WTC11 (cell line): ENCODE measurements at regions not wholly inside any gene's neighbourhood (a gene's known extent, or its start where the extent isn't known, plus 50 kb on each side); places are given as distances from the start of the nearest gene placed in this dataset.

ENCODE experiments used
- ATAC-seq: fragments of 200-7000 bp; cut with Tn5 transposase; 2 replicates; pipeline ENCODE4 v1.10.0; 2021; ENCODE audit warnings: mild to moderate bottlenecking, moderate library complexity
- CTCF ChIA-PET: fragments of 300-600 bp; sonication (Branson Sonifier 250); formaldehyde crosslinking; loops from one replicate; lab custom pipeline; 2021; ENCODE audit warnings: antibody characterized with exemption; lab: Charles Lee
- POLR2A ChIA-PET: fragments of 350-600 bp; sonication (Branson Sonifier 250); formaldehyde crosslinking; loops from one replicate; lab custom pipeline; 2021; ENCODE audit warnings: antibody characterized with exemption; lab: Charles Lee
- DNase-seq: peaks from one replicate; pipeline ENCODE4 v3.0.0; 2021; ENCODE audit warnings: low spot score
- H3K27ac Mint-ChIP-seq: 2 replicates; pipeline ENCODE4 v1.8.0; 2021; ENCODE audit warnings: mixed read lengths
- H3K27me3 Mint-ChIP-seq: 2 replicates; pipeline ENCODE4 v1.8.0; 2021; ENCODE audit warnings: low read depth, mild to moderate bottlenecking, moderate library complexity, mixed read lengths
- H3K36me3 Mint-ChIP-seq: 2 replicates; pipeline ENCODE4 v1.8.0; 2021; ENCODE audit warnings: mixed read lengths
- H3K4me1 Mint-ChIP-seq: 2 replicates; pipeline ENCODE4 v1.8.0; 2022; ENCODE audit warnings: mixed read lengths
- H3K4me3 Mint-ChIP-seq: 2 replicates; pipeline ENCODE4 v1.8.0; 2021; ENCODE audit warnings: mild to moderate bottlenecking, moderate library complexity, mixed read lengths
- H3K9me3 Mint-ChIP-seq: 2 replicates; pipeline ENCODE4 v1.8.0; 2021; ENCODE audit warnings: mixed read lengths
- CREB1 ChIP-seq: sonication (generic); formaldehyde crosslinking; IDR thresholded peaks from 2 replicates; pipeline ENCODE4 v1.8.0; 2023; ENCODE audit warnings: mild to moderate bottlenecking, missing genetic modification reagents
- ETV6 ChIP-seq: sonication (generic); formaldehyde crosslinking; IDR thresholded peaks from 2 replicates; pipeline ENCODE4 v1.8.1; 2022; ENCODE audit warnings: mild to moderate bottlenecking, missing genetic modification reagents
- FOXP4 ChIP-seq: sonication (generic); formaldehyde crosslinking; IDR thresholded peaks from 2 replicates; pipeline ENCODE4 v1.8.0; 2022; ENCODE audit warnings: mild to moderate bottlenecking, missing genetic modification reagents
- GABPB1 ChIP-seq: sonication (generic); formaldehyde crosslinking; IDR thresholded peaks from 2 replicates; pipeline ENCODE4 v1.8.1; 2023; ENCODE audit warnings: mild to moderate bottlenecking, missing genetic modification reagents
- GTF2I ChIP-seq: fragments of 250-450 bp; sonication (Bioruptor Pico); conservative IDR thresholded peaks from 2 replicates; pipeline ENCODE4 v1.4.0; 2021; ENCODE audit warnings: mild to moderate bottlenecking
- HMGXB4 ChIP-seq: sonication (generic); formaldehyde crosslinking; IDR thresholded peaks from 2 replicates; pipeline ENCODE4 v1.8.1; 2023; ENCODE audit warnings: mild to moderate bottlenecking, moderate library complexity, missing genetic modification reagents
- NFATC4 ChIP-seq: fragments of 250-450 bp; sonication (Bioruptor Pico); IDR thresholded peaks from 2 replicates; pipeline ENCODE4 v1.9.0; 2021; ENCODE audit warnings: mild to moderate bottlenecking
- NR3C1 ChIP-seq: sonication (generic); formaldehyde crosslinking; conservative IDR thresholded peaks from 2 replicates; pipeline ENCODE4 v1.8.1; 2023; ENCODE audit warnings: low read depth, mild to moderate bottlenecking, missing genetic modification reagents
- OVOL2 ChIP-seq: fragments of 250-450 bp; sonication (Bioruptor Pico); IDR thresholded peaks from 2 replicates; pipeline ENCODE4 v1.9.0; 2021; ENCODE audit warnings: mild to moderate bottlenecking, borderline replicate concordance
- RELA ChIP-seq: sonication (generic); formaldehyde crosslinking; IDR thresholded peaks from 2 replicates; pipeline ENCODE4 v1.8.1; 2022; ENCODE audit warnings: missing genetic modification reagents, mild to moderate bottlenecking, borderline replicate concordance
- SMAD4 ChIP-seq: sonication (generic); formaldehyde crosslinking; IDR thresholded peaks from 2 replicates; pipeline ENCODE4 v1.8.0; 2022; ENCODE audit warnings: mild to moderate bottlenecking, missing genetic modification reagents
- ZBTB21 ChIP-seq: sonication (generic); formaldehyde crosslinking; IDR thresholded peaks from 2 replicates; pipeline ENCODE4 v1.8.1; 2023; ENCODE audit warnings: mild to moderate bottlenecking, missing genetic modification reagents, borderline replicate concordance
- ZNF138 ChIP-seq: sonication (generic); formaldehyde crosslinking; conservative IDR thresholded peaks from 2 replicates; pipeline ENCODE4 v1.8.1; 2022; ENCODE audit warnings: mild to moderate bottlenecking, moderate library complexity, missing genetic modification reagents
- ZNF219 ChIP-seq: sonication (generic); formaldehyde crosslinking; IDR thresholded peaks from 2 replicates; pipeline ENCODE4 v1.8.0; 2023; ENCODE audit warnings: missing genetic modification reagents, mild to moderate bottlenecking, borderline replicate concordance
- ZNF317 ChIP-seq: sonication (generic); formaldehyde crosslinking; IDR thresholded peaks from 2 replicates; pipeline ENCODE4 v1.8.1; 2023; ENCODE audit warnings: low read depth, mild to moderate bottlenecking, moderate library complexity, missing genetic modification reagents, borderline replicate concordance
- TF ChIP-seq, protein P1 (sequence below): sonication (generic); formaldehyde crosslinking; IDR thresholded peaks from 2 replicates; pipeline ENCODE4 v1.8.1; 2023; ENCODE audit warnings: mild to moderate bottlenecking, missing genetic modification reagents, borderline replicate concordance
- TF ChIP-seq, protein P2 (sequence below): fragments of 200-600 bp; IDR thresholded peaks from 2 replicates; pipeline ENCODE4 v1.8.0; 2022; ENCODE audit warnings: antibody characterized with exemption

DNA sequence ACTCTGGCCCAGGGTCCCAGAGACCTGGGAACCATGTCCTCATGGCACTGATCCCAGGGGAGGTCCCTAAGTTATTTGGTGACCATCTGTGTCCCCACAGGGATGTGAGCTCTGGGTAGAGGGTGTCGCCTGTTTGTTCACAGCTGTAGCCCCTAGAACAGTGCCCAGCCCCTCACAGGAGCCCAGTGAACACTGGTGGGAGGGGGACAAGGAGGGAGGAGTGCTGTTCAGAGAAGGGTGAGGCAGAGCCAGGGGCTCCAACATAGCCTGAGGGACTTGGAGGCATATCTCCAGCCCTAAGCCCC lies 450.4 kb downstream of the MATN1 start (continued):
- TF ChIP-seq NR3C1 (no peak), HMGXB4 (CRISPR knock-in tag) (no peak)

GRCh38 chr1:30272277-30273020 lies 450.9 kb downstream of the MATN1 start:
- H3K4me1 Mint-ChIP-seq: no peaks in the 10 kb centered on the region
- H3K9me3 Mint-ChIP-seq: 0 out of 2 replicates have a peak, but pooled peaks cover 4% of the 10 kb centered on the region
- ChIA-PET POLR2A (interaction anchor here (0.6 kb wide), 1 partner anchor 337 kb away, joined by 5 read pairs; no protein-coding TSS in a partner anchor), CTCF (interaction anchor here (1.5 kb wide), 1 partner anchor 40 kb away, joined by 3 read pairs; no protein-coding TSS in a partner anchor)
- no peak overlapping the region for H3K27ac Mint-ChIP-seq
- DNase-seq (no peak), ATAC-seq (no peak)
- H3K4me3 Mint-ChIP-seq: no peak overlapping the region
- H3K27me3 Mint-ChIP-seq: no peaks in the 10 kb centered on the region; the same call in 1 of the 2 replicates
- no peaks in the 10 kb centered on the region for H3K36me3 Mint-ChIP-seq
- no peak for TF ChIP-seq NFATC4 (CRISPR knock-in tag)
- no peak for TF ChIP-seq GABPB1 (CRISPR knock-in tag)
- no peak for TF ChIP-seq ZNF219 (CRISPR knock-in tag)
- TF ChIP-seq ETV6 (CRISPR knock-in tag): no peak
- no peak for TF ChIP-seq SMAD4 (CRISPR knock-in tag)
- TF ChIP-seq, protein P1, sequence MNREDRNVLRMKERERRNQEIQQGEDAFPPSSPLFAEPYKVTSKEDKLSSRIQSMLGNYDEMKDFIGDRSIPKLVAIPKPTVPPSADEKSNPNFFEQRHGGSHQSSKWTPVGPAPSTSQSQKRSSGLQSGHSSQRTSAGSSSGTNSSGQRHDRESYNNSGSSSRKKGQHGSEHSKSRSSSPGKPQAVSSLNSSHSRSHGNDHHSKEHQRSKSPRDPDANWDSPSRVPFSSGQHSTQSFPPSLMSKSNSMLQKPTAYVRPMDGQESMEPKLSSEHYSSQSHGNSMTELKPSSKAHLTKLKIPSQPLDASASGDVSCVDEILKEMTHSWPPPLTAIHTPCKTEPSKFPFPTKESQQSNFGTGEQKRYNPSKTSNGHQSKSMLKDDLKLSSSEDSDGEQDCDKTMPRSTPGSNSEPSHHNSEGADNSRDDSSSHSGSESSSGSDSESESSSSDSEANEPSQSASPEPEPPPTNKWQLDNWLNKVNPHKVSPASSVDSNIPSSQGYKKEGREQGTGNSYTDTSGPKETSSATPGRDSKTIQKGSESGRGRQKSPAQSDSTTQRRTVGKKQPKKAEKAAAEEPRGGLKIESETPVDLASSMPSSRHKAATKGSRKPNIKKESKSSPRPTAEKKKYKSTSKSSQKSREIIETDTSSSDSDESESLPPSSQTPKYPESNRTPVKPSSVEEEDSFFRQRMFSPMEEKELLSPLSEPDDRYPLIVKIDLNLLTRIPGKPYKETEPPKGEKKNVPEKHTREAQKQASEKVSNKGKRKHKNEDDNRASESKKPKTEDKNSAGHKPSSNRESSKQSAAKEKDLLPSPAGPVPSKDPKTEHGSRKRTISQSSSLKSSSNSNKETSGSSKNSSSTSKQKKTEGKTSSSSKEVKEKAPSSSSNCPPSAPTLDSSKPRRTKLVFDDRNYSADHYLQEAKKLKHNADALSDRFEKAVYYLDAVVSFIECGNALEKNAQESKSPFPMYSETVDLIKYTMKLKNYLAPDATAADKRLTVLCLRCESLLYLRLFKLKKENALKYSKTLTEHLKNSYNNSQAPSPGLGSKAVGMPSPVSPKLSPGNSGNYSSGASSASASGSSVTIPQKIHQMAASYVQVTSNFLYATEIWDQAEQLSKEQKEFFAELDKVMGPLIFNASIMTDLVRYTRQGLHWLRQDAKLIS (CRISPR knock-in tag): no peak
- TF ChIP-seq FOXP4 (CRISPR knock-in tag): no peak
- no peak for TF ChIP-seq ZBTB21 (CRISPR knock-in tag)
- TF ChIP-seq, protein P2, sequence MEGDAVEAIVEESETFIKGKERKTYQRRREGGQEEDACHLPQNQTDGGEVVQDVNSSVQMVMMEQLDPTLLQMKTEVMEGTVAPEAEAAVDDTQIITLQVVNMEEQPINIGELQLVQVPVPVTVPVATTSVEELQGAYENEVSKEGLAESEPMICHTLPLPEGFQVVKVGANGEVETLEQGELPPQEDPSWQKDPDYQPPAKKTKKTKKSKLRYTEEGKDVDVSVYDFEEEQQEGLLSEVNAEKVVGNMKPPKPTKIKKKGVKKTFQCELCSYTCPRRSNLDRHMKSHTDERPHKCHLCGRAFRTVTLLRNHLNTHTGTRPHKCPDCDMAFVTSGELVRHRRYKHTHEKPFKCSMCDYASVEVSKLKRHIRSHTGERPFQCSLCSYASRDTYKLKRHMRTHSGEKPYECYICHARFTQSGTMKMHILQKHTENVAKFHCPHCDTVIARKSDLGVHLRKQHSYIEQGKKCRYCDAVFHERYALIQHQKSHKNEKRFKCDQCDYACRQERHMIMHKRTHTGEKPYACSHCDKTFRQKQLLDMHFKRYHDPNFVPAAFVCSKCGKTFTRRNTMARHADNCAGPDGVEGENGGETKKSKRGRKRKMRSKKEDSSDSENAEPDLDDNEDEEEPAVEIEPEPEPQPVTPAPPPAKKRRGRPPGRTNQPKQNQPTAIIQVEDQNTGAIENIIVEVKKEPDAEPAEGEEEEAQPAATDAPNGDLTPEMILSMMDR: no peak
- TF ChIP-seq GTF2I (CRISPR knock-in tag): no peak
- no peak for TF ChIP-seq OVOL2
- no peak for TF ChIP-seq ZNF138 (CRISPR knock-in tag)
- no peak for TF ChIP-seq RELA
- no peak for TF ChIP-seq CREB1
- TF ChIP-seq ZNF317 (CRISPR knock-in tag): no peak
